Cerebellar cortex (tissue), 1 donor: ENCODE measurements at regions not wholly inside any gene's neighbourhood (a gene's known extent, or its start where the extent isn't known, plus 50 kb on each side); places are given as distances from the start of the nearest gene placed in this dataset.

Source experiments
- DNase-seq: peaks from one replicate; pipeline ENCODE4 v3.0.0-alpha.2; 2015; ENCODE audit warnings: low spot score

DNA sequence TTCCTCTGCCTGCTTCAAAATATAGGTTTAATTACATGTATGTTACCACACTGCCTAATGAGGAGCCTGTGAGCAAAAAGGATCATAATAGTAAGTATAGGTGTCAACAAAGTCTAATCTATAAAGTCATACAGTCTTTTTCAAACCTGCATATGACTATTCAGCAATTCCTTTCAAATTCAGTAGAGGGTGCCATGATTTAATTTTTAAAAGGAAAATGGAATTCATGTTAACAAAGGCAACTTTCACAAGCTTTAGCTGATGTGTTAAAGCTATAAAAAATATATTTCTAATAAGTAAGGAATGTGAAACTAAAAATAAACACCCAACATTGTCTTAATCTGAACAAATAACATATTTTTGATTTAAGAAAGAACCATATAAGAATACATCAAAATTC lies 52.1 kb downstream of the MPP7 start:
- peak; percentile 50 for DNase-seq

DNA sequence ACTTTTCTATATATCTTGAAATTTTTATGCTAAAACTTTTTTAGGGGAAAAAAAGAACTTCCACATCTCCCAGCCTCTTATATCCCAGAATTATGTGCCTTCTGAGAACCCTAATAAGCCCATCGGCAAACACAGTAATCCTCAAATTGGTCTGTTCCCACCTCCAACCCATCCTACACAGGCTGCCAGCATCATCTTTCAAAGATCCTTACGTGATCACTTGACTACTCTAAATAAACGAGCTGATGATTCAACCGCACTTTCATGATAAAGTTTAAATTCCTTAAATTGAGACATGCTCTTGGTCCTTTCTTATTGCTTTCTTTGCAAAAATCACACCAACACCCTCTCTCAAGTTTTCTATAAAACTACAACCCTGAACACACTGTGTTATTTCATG lies 52.5 kb downstream of the MPP7 start:
- no peak for DNase-seq

DNA sequence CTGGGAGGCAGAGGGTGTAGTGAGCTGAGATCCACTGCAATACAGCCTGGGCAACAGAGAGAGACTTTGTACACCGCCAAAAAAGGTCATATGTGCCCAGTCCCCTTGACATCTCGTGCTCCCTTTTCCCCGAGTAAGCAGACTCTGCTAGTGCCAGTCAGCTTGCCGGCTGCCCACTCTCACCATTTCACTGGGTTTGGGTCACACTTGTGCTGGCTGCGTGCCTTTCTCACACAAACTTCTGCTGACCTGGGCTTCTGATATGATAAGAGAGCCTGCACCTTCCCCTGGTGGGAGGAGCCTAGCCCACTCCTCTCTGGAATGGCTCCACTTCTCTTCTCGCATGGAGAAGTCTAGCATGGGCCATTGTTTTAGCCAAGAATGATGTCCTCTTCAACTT lies 53.4 kb downstream of the MPP7 start:
- DNase-seq = no peak

DNA sequence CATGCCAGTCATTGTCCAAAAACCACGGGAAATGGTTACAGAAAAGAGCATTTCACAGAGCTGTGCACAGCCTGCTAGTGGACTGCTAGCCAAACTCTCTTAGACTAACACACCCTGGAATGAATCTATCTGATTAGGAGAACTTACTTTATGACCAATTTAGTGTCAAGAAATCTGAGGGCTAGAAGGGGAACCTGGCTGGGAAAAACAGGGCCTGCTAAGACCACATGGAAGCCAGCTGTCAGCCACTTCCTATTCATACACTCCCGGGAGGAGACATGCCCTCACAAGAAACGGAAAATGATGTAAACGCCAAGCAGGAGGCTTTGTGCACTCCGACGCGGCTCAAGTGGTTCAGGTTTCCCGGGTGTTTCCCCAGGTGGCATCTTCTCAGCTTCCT lies 54.8 kb downstream of the MPP7 start:
- DNase-seq = no peak

DNA sequence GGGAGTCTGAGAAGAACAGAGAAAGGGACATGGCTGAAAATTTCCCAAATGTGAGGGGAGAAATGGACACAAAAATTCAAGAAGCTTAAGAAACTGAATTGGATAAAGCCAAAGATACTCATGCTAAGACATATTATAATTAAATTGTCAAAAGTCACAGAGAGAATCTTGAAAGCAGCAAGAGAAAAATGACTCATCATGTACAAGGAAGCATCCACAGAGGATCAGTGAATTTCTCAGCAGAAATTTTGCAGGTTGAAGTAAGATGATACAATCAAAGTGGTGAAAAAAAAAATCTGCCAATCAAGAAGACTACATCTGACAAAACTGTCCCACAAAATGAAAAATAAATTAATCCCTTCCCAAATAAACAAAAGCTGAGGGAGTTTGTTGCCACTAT lies 56.8 kb downstream of the MPP7 start:
- DNase-seq = no peak

DNA sequence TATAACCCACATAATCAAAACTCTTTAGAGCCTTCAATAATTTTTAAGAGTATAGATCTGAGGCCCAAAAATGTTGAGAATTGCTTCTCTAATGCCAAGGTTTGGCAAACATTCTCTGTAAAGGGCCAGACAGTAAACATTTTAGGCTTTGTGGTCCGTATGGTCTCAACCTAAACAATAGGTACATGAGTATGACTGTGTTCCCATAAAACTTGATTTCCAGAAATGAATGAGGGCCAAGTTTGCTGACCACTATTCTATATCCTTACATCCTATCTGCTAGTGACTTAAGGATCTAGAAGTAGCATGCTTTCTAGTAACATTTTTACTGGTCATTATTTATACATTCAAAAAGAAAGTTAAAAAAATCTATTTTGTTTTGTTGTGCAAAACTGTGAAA lies 58.9 kb downstream of the MPP7 start:
- DNase-seq = no peak

DNA sequence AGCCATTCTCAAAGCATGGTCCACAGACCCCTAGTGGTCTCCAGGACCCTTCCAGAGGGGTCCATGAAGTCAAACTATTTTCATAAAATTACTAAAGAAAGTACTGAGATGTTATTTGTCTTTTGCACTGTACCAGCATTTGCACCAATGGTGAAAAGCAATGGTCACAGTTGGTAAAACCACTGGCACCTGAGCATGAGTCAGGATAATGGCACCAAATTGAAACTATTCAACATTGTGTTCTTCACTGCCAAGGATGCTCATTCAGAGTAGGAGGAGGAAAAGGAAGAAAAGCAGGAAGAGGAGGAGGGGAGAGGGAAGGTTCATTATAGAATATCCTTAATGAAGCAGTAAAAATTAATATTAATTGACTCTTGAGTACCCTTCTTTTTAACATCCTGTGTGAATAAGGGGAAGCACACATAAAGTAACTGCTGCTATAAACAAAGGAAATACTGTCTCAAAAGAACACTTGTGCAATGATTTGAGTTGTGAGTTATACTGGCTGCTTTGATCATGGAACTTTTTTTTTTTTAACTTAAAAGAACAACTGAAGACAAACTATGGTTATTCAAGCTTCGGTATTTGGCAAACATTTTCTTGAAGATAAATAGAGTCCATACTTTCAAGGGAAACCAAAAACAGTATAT lies 60.2 kb downstream of the MPP7 start:
- no peak for DNase-seq

DNA sequence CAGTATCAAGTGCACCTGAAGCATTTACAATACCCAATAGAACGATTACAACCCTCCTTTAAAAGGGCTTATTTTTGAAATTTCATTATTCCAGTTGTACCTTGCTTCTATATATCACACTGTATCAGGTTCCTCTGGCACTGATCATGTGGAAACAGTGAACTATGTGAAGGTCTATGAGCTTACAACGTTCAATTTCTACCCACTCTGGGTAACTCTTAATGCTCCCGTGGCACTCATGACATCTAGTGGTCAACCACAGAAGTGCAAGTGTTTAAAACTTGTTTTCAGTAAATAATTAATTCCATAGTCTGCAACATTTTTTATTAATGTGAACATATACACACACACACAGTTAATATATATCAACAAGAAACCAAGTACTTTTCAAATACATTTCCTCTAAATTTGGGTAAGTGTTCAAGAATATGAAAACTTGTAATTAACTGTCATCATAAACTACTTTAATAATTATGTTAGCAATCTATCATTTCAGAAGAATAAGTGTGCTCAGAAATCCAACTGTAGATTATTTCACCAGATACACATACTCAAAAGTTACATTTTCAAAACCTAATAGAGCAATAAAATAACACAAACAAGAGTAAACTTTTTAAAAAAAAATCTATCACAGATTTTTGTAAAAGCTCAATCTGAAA lies 61.0 kb downstream of the MPP7 start:
- peak; percentile 78 for DNase-seq

DNA sequence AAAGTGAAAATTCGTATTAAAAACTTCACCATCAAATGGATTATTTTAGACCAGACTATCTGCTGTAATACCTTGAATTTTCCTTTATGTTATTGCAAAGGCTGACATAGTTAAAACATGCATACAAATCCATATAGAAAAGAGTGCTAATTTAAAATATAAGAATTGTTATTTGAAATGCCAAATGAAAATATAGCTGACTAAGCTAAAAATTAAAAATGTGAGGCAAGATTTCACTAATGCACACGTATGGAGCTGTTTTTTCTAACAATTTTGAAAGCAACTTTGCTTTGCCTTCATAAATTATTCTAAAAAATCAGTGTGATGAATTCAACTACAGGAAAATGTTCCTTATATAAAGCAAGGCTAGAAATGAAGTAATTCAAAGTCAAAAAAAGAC lies 62.5 kb downstream of the MPP7 start:
- DNase-seq = no peak

DNA sequence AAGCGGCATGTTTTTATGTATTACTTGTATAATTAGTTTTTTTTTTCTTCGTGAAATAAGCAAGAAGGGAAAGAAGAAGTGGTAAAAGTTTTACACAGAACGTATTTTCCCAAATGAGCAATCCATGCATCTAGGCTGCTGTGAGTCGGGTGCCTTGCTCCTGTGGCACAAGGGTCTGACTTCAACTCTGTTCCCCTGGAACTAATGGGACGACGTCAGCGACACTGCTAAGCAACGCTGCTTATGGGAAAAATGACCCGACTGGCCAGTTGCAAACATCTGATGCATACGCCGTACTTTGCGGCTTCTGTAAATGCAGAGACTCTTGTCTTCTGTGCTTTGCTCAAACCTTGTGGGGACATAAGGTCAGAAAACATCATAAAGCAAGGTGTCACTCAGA lies 66.3 kb downstream of the MPP7 start:
- DNase-seq = no peak

DNA sequence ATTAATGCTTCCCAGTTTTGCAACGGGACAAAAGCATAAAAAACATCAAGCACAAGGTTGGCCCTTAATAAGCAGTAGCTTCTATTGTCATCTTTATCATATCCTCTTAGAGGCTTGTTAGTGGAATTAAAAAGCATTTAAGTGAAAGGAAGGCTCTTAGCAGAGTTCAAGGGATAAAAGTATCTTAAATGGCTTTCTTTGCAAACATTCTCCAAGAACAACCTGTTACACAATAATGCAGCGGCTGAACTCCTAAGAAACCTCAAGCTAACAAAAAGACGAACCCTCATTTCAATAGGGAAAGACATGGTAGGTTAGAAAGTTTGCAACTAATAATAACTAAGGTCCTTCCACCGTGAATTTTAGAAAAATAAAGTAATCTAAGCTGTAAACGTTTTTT lies 82.1 kb downstream of the MPP7 start:
- DNase-seq = no peak

DNA sequence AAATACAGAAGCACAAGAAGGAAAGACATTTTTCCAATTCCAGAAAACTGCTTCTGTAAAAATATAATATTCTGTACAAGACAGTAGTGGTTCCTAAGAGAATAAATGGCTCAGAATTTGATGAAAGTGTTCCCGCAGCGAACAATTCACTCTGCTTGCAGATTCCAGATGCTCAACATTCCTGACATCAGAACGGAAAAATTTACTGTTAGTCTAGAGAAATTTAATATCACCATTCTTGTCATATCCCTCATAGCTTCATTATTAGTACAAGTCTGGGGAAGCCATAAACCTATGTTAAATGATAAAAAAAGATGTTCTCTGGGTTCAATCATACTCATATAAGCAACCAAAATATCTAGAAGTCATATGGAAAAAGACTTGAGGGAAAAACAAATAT lies 83.6 kb downstream of the MPP7 start:
- no peak for DNase-seq

DNA sequence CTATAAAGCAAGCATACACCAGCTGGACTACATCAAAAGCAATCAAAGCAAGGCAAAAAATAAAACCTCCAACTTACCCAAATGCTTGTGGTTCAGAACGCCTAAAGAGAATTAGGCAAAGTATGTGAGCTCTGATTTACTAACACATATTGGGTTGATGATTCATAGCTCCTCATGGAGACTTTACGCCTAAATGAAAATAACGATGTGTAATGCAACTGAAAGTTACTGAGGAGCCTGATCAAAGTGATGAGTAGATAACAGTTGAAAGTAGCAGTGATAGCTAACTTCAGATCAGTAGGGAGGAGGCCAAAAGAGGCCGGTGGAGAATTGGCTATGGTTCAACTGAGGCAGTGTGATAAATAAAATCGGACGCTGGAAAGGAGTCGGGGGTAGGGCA lies 85.0 kb downstream of the MPP7 start:
- DNase-seq = no peak

DNA sequence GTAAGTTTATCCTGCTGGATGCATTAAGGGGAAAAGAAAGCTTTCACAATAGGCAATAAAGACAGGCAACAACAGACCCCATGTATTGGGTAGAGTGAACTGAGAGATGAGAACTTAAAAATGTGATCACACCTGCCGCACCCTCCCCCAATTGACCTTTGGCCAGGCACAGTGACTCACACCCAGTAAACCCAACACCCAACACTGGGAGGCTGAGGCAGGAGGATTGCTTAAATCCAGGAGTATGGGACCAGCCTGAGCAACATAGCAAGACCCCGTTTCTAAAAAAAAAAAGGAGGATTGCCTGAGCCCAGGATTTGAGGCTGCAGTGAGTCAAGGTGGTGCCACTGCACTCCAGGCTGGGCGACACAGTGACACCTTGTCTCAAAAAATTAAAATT lies 86.9 kb downstream of the MPP7 start:
- DNase-seq = no peak

DNA sequence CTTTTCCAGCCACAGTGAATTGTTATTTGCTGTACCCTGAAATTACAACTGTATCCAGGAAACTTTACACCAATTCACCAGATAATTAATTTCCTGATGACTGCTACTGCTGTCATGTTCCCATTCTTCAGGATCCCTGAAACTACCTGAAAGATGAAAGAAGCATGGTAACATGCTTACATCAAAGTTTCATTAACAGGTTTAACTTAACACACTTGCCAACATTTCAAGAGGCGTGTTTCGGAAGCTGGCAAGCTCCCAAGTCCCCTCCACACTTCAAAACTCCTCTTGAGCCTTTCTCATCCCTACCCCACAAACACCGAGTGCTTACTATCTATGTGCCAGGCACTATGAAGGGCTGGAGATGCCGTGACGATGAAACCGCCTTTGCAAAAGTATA lies 88.6 kb downstream of the MPP7 start:
- no peak for DNase-seq

DNA sequence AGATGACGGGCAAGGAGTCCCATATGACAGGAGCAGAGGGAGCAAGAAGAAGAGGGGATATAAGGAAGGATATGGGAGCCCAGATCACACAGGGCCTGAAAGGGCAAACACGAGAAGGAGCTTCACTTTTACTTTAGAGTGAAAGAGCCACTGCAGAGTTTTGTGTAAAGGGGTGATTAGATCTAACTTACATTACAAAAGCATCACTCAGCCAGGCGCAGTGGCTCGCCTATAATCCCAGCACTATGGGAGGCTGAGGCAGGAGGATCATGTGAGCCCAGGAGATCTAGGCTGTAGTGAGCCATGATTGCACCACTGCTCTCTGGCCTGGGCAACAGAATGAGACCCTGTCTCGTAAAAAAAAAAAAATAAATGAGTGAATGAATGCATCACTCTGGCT lies 91.1 kb downstream of the MPP7 start:
- DNase-seq = no peak

DNA sequence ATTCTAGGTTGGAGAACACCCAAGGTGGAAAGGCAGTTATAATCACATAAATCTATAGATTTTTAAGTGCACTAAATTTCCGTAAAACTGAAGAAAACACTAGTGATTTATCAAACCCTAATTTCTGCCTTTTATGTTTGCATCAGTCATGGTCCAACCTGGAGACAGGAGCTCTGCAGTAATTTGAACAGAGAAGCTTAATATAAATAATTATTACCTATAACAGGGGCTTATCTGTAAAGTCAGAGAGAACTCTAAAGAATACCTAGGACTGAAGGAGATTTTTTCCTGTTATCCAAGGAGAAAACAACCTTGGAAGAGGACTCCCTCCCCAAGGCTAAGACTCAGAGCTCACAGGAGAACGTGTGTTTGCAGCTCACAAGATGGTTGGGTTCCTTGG lies 95.1 kb downstream of the MPP7 start:
- no peak for DNase-seq

DNA sequence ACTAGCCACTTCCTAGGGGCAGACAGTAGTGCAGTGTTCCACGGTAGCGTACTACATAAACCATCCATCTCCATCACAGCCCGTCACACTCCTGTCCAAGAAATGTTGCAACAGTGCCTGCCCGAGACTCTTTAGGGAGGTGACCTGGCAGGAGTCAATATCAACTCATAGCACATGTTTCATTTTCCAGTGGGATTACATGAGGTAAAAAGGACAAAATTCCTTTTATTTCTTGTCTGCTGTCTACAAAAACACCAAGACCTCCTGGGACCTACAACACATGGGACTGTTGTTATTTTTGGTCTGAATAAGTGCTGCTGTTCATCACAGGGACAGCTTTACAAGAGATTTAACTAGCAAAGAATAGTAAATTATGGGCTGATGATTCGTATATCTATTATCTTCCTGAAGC lies 99.9 kb downstream of the MPP7 start:
- no peak for DNase-seq

DNA sequence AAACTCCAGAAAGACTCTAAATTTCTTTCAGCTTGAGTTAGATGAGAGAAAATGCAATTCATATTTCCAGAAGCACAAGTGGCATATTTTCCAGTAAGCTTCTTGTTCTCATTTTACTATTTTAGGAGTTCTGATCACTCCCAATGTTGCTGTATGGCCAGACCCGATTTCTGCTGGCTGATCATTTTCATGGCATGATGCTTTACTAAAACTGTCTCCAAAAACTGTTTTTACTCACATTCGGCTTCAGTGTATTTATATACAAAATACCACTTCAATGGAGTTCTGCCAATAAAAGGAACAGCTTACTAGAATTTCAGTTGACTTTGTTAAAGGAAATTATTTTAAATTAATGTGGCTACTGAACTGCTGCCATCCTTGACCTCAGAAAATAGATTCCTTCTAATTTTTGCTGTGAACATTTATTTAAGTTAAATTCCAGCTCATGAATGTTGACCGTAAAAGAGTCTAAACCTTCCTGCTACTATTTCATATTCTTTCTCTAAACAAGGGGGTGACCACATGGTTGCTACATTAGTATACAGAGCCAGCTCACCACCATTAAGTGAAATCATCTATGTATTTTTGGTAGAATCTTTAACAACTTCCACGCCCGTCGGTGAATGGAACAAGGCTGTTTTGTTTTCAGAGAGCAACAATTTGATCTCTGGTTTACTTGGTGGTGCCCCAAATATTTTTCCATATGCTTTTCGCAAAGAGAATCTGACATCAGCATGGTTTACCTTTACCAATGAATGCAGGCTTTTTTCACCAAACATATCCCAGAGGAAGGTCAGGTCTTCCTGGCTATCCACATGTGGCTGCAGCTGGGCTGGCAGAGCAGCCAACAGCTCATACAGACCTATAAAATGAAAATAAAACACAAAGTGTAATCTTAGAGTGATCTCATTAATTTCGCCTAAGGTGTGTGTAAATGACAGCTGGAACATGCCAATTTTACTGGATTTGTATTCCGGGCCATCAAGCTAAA lies 101.2 kb downstream of the MPP7 start:
- no peak for DNase-seq

DNA sequence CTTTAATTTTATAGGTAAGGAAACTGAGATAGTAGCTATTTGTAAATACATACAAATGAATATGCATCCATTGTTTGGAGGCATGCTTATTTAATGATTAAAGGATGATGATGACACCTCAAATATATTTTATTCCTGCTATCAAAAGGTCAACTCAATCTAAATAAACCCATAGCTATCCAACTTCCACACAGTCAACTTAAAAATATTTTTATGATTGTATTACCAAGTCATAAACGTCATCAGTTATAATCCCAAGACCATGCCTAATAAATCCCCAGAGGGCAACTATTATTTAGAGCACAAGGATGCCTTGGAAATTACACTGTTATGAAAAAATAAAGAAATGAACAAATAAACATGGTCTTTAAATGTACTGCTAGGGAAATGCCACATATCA lies 102.1 kb downstream of the MPP7 start:
- no peak for DNase-seq

DNA sequence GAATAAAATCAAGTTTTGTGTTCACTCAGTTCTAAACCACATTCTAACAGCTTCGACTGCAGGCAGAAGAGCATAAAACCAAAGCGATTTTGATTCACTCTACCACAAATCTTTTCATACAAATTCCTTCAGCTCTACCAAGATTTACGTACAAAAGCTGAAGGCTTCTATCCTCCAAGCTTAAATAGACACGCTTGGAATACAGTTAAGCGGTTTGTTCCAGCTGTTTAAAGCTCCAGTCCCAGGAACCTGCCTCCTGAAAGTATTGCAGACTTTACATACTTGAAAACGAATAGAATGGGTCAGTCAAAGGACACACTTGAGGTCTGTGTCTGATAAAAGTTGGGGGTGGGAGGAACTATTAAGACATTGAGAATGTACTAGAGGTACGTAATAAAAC lies 102.9 kb downstream of the MPP7 start:
- DNase-seq = no peak

DNA sequence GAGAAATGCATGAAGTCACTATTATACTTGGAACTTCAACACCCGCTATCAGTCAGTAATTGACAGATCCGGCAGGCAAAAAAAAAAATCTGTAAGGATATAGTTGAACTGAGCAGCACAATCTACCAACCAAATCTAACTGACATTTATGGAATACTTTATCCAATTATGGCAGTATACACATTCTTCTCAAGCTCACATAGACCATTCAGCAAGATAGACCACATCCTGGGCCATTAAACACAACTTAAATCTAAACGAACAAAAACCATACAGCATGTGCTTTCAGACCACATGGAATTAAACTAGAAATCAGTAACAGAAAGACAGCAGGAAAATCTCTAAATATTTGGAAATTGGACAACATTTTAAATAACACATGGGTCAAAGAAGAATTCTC lies 112.7 kb downstream of the MPP7 start:
- DNase-seq = no peak

DNA sequence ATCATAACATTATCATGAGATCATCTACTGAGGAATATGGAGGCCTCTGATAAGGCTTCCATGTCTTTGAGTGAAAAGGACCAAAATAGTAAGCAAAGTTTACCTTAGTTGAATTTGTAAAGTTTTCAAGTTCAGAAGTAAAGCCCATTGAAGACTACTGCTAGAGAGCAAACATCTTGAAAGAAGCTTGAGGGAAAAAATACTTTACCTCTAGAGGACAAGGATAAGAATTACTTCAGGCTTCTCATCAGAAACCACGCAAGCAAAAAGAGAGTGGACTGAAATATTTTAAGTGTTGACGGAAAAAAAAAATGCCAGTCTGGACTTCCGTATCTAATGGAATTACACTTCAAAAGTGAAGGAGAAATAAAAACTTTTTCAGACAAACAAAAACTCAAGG lies 114.3 kb downstream of the MPP7 start:
- DNase-seq = no peak
